ENCODE measurements at regions not wholly inside any gene's neighbourhood (a gene's known extent, or its start where the extent isn't known, plus 50 kb on each side); places are given as distances from the start of the nearest gene placed in this dataset.
A peak's percentile ranks its signal among the peaks of the same experiment; 100 is the strongest.

- Histone ChIP-seq H3K36me3 (ENCODE audit: control insufficient read depth, insufficient read depth, low read length) (no peaks in the 10 kb centered on the region), H3K9me3 (ENCODE audit: control insufficient read depth, insufficient read depth, low read length) (no peaks in the 10 kb centered on the region), H3K27me3 (ENCODE audit: control insufficient read depth, insufficient read depth, low read length) (peaks cover 7% of the 10 kb centered on the region), H3K4me3 (ENCODE audit: low read depth, low read length) (no peak overlapping the region), H3K27ac (ENCODE audit: low read depth, low read length) (no peak overlapping the region), H3K4me1 (ENCODE audit: control insufficient read depth, insufficient read depth, low read length) (peaks cover 7% of the 10 kb centered on the region)
- 100% methylated on average over 2 of the region's 4 CpGs for WGBS (ENCODE audit: insufficient coverage)
- DNase-seq (ENCODE audit: low read depth in 4 of 6, low spot score in 6 of 6), result no peak
Measured at GRCh38 chr10:121289800-121290199, 308.4 kb downstream of the FGFR2 start.

- H3K27me3 ChIP-seq (ENCODE audit: control insufficient read depth, insufficient read depth, low read length), result peaks cover 7% of the 10 kb centered on the region
- no peaks in the 10 kb centered on the region for H3K36me3 ChIP-seq (ENCODE audit: control insufficient read depth, insufficient read depth, low read length)
- H3K4me3 ChIP-seq (ENCODE audit: low read depth, low read length), result no peak overlapping the region
- H3K9me3 ChIP-seq (ENCODE audit: control insufficient read depth, insufficient read depth, low read length), result no peaks in the 10 kb centered on the region
- no peak overlapping the region for H3K27ac ChIP-seq (ENCODE audit: low read depth, low read length)
- WGBS (ENCODE audit: insufficient coverage), result 100% methylated on average over 1 of the region's 4 CpGs
- DNase-seq (ENCODE audit: low read depth in 4 of 6, low spot score in 6 of 6), result no peak
- H3K4me1 ChIP-seq (ENCODE audit: control insufficient read depth, insufficient read depth, low read length), result peaks cover 7% of the 10 kb centered on the region
Measured at GRCh38 chr10:121290674-121291073, 307.6 kb downstream of the FGFR2 start.

GRCh38 chr10:121291376-121291775 is 306.9 kb downstream of the FGFR2 start:
- Histone ChIP-seq H3K36me3 (ENCODE audit: control insufficient read depth, insufficient read depth, low read length) (no peaks in the 10 kb centered on the region), H3K4me1 (ENCODE audit: control insufficient read depth, insufficient read depth, low read length) (peaks cover 7% of the 10 kb centered on the region), H3K9me3 (ENCODE audit: control insufficient read depth, insufficient read depth, low read length) (no peaks in the 10 kb centered on the region), H3K4me3 (ENCODE audit: low read depth, low read length) (no peak overlapping the region), H3K27me3 (ENCODE audit: control insufficient read depth, insufficient read depth, low read length) (peaks cover 7% of the 10 kb centered on the region), H3K27ac (ENCODE audit: low read depth, low read length) (no peak overlapping the region)
- DNase-seq (ENCODE audit: low read depth in 4 of 6, low spot score in 6 of 6), result no peak
- 98% methylated on average over 5 of the region's 7 CpGs for WGBS (ENCODE audit: insufficient coverage)

- H3K27ac ChIP-seq (ENCODE audit: low read depth, low read length), result no peak overlapping the region
Measured at GRCh38 chr10:121291823-121292222, 306.4 kb downstream of the FGFR2 start.

GRCh38 chr10:121292321-121292720 is 305.9 kb downstream of the FGFR2 start:
- DNase-seq (ENCODE audit: low read depth in 4 of 6, low spot score in 6 of 6), result peak in 1 of 6 donors; percentile 90
- H3K4me3 ChIP-seq (ENCODE audit: low read depth, low read length), result no peak overlapping the region

More at GRCh38 chr10:121291823-121292222, 306.4 kb downstream of the FGFR2 start:
- peaks cover 4% of the 10 kb centered on the region for H3K27me3 ChIP-seq (ENCODE audit: control insufficient read depth, insufficient read depth, low read length)
- H3K4me1 ChIP-seq (ENCODE audit: control insufficient read depth, insufficient read depth, low read length), result peaks cover 7% of the 10 kb centered on the region
- DNase-seq (ENCODE audit: low read depth in 4 of 6, low spot score in 6 of 6), result no peak
- no peak overlapping the region for H3K4me3 ChIP-seq (ENCODE audit: low read depth, low read length)
- WGBS (ENCODE audit: insufficient coverage), result 79% methylated on average over 7 of the region's 8 CpGs
- H3K9me3 ChIP-seq (ENCODE audit: control insufficient read depth, insufficient read depth, low read length), result no peaks in the 10 kb centered on the region
- no peaks in the 10 kb centered on the region for H3K36me3 ChIP-seq (ENCODE audit: control insufficient read depth, insufficient read depth, low read length)

GRCh38 chr10:121293110-121293509 is 305.1 kb downstream of the FGFR2 start:
- no peak for DNase-seq (ENCODE audit: low read depth in 4 of 6, low spot score in 6 of 6)
- Histone ChIP-seq H3K36me3 (ENCODE audit: control insufficient read depth, insufficient read depth, low read length) (no peaks in the 10 kb centered on the region), H3K9me3 (ENCODE audit: control insufficient read depth, insufficient read depth, low read length) (no peaks in the 10 kb centered on the region), H3K27ac (ENCODE audit: low read depth, low read length) (no peak overlapping the region), H3K27me3 (ENCODE audit: control insufficient read depth, insufficient read depth, low read length) (peaks cover 2% of the 10 kb centered on the region), H3K4me3 (ENCODE audit: low read depth, low read length) (no peak overlapping the region), H3K4me1 (ENCODE audit: control insufficient read depth, insufficient read depth, low read length) (peaks cover 7% of the 10 kb centered on the region)
- 71% methylated on average over 6 of the region's 9 CpGs for WGBS (ENCODE audit: insufficient coverage)

More at GRCh38 chr10:121292321-121292720, 305.9 kb downstream of the FGFR2 start:
- Histone ChIP-seq H3K4me1 (ENCODE audit: control insufficient read depth, insufficient read depth, low read length) (peaks cover 7% of the 10 kb centered on the region), H3K27ac (ENCODE audit: low read depth, low read length) (no peak overlapping the region), H3K9me3 (ENCODE audit: control insufficient read depth, insufficient read depth, low read length) (no peaks in the 10 kb centered on the region), H3K36me3 (ENCODE audit: control insufficient read depth, insufficient read depth, low read length) (no peaks in the 10 kb centered on the region), H3K27me3 (ENCODE audit: control insufficient read depth, insufficient read depth, low read length) (peaks cover 2% of the 10 kb centered on the region)
- 64% methylated on average over 4 of the region's 9 CpGs for WGBS (ENCODE audit: insufficient coverage)

GRCh38 chr10:121294630-121295029 is 303.6 kb downstream of the FGFR2 start:
- no peaks in the 10 kb centered on the region for H3K9me3 ChIP-seq (ENCODE audit: control insufficient read depth, insufficient read depth, low read length)
- H3K36me3 ChIP-seq (ENCODE audit: control insufficient read depth, insufficient read depth, low read length), result no peaks in the 10 kb centered on the region
- no peak overlapping the region for H3K4me3 ChIP-seq (ENCODE audit: low read depth, low read length)
- no peak overlapping the region for H3K27ac ChIP-seq (ENCODE audit: low read depth, low read length)
- peaks cover 2% of the 10 kb centered on the region for H3K27me3 ChIP-seq (ENCODE audit: control insufficient read depth, insufficient read depth, low read length)
- WGBS (ENCODE audit: insufficient coverage), result no CpG with 5 or more reads among the region's 3 CpGs
- no peak for DNase-seq (ENCODE audit: low read depth in 4 of 6, low spot score in 6 of 6)
- H3K4me1 ChIP-seq (ENCODE audit: control insufficient read depth, insufficient read depth, low read length), result peaks cover 7% of the 10 kb centered on the region

- no CpG with 5 or more reads among the region's 2 CpGs for WGBS (ENCODE audit: insufficient coverage)
Measured at GRCh38 chr10:121296378-121296777, 301.9 kb downstream of the FGFR2 start.

GRCh38 chr10:121296881-121297585 is 301.2 kb downstream of the FGFR2 start:
- no peaks in the 10 kb centered on the region for H3K36me3 ChIP-seq (ENCODE audit: control insufficient read depth, insufficient read depth, low read length)
- H3K9me3 ChIP-seq (ENCODE audit: control insufficient read depth, insufficient read depth, low read length), result no peaks in the 10 kb centered on the region
- H3K4me3 ChIP-seq (ENCODE audit: low read depth, low read length), result no peak overlapping the region
- DNase-seq (ENCODE audit: low read depth in 4 of 6, low spot score in 6 of 6), result peak in 1 of 6 donors; percentile 88
- H3K27ac ChIP-seq (ENCODE audit: low read depth, low read length), result no peak overlapping the region
- H3K4me1 ChIP-seq (ENCODE audit: control insufficient read depth, insufficient read depth, low read length), result peaks cover 3% of the 10 kb centered on the region
- WGBS (ENCODE audit: insufficient coverage), result 100% methylated on average over 1 of the region's 2 CpGs
- peaks cover 2% of the 10 kb centered on the region for H3K27me3 ChIP-seq (ENCODE audit: control insufficient read depth, insufficient read depth, low read length)

More at GRCh38 chr10:121296378-121296777, 301.9 kb downstream of the FGFR2 start:
- Histone ChIP-seq H3K27me3 (ENCODE audit: control insufficient read depth, insufficient read depth, low read length) (peaks cover 2% of the 10 kb centered on the region), H3K36me3 (ENCODE audit: control insufficient read depth, insufficient read depth, low read length) (no peaks in the 10 kb centered on the region), H3K27ac (ENCODE audit: low read depth, low read length) (no peak overlapping the region), H3K9me3 (ENCODE audit: control insufficient read depth, insufficient read depth, low read length) (no peaks in the 10 kb centered on the region), H3K4me3 (ENCODE audit: low read depth, low read length) (no peak overlapping the region), H3K4me1 (ENCODE audit: control insufficient read depth, insufficient read depth, low read length) (peaks cover 7% of the 10 kb centered on the region)
- DNase-seq (ENCODE audit: low read depth in 4 of 6, low spot score in 6 of 6), result no peak

GRCh38 chr10:121300723-121301122 is 297.5 kb downstream of the FGFR2 start:
- H3K4me1 ChIP-seq (ENCODE audit: control insufficient read depth, insufficient read depth, low read length), result no peaks in the 10 kb centered on the region
- no peaks in the 10 kb centered on the region for H3K36me3 ChIP-seq (ENCODE audit: control insufficient read depth, insufficient read depth, low read length)
- no peak for DNase-seq (ENCODE audit: low read depth in 4 of 6, low spot score in 6 of 6)
- H3K9me3 ChIP-seq (ENCODE audit: control insufficient read depth, insufficient read depth, low read length), result no peaks in the 10 kb centered on the region
- no peak overlapping the region for H3K27ac ChIP-seq (ENCODE audit: low read depth, low read length)
- no peaks in the 10 kb centered on the region for H3K27me3 ChIP-seq (ENCODE audit: control insufficient read depth, insufficient read depth, low read length)
- 92% methylated on average over 3 of the region's 6 CpGs for WGBS (ENCODE audit: insufficient coverage)
- no peak overlapping the region for H3K4me3 ChIP-seq (ENCODE audit: low read depth, low read length)
